Endodermal cell (in vitro differentiated cells): ENCODE measurements at regions not wholly inside any gene's neighbourhood (a gene's known extent, or its start where the extent isn't known, plus 50 kb on each side); places are given as distances from the start of the nearest gene placed in this dataset.
A peak's percentile ranks its signal among the peaks of the same experiment; 100 is the strongest.

Experiments used
- DNase-seq: peaks from one replicate; pipeline ENCODE4 v3.0.0-alpha.2; 2017
- H3K27ac ChIP-seq: 2 replicates; pipeline ENCODE4 v1.5.1; 2013; ENCODE audit warnings: mild to moderate bottlenecking, low read depth, low read length, moderate library complexity
- H3K27me3 ChIP-seq: 2 replicates; pipeline ENCODE4 v1.6.1; 2013; ENCODE audit warnings: mild to moderate bottlenecking, low read length, moderate library complexity; ENCODE audit not compliant: insufficient read depth, control insufficient read depth, poor library complexity, severe bottlenecking
- H3K36me3 ChIP-seq: 2 replicates; pipeline ENCODE4 v1.7.0; 2013; ENCODE audit warnings: mild to moderate bottlenecking, low read length, moderate library complexity; ENCODE audit not compliant: control insufficient read depth, insufficient read depth
- H3K4me1 ChIP-seq: one replicate; pipeline ENCODE4 v1.7.0; 2013; ENCODE audit warnings: low read length; ENCODE audit not compliant: control insufficient read depth, insufficient read depth
- H3K4me3 ChIP-seq: 2 replicates; pipeline ENCODE4 v1.5.1; 2013; ENCODE audit warnings: mild to moderate bottlenecking, low read length, moderate library complexity
- H3K9ac ChIP-seq: 2 replicates; pipeline ENCODE4 v1.6.1; 2013; ENCODE audit warnings: mild to moderate bottlenecking, low read length, moderate library complexity; ENCODE audit not compliant: poor library complexity, severe bottlenecking; ENCODE audit errors: extremely low read depth
- H3K9me3 ChIP-seq: 2 replicates; pipeline ENCODE4 v1.6.1; 2013; ENCODE audit warnings: mild to moderate bottlenecking, low read length, moderate library complexity; ENCODE audit not compliant: control insufficient read depth
- H3K27ac Mint-ChIP-seq: 2 replicates; pipeline ENCODE4 v1.8.0; 2020; ENCODE audit warnings: mixed read lengths
- H3K27me3 Mint-ChIP-seq: 2 replicates; pipeline ENCODE4 v1.8.0; 2021; ENCODE audit warnings: mild to moderate bottlenecking, mixed read lengths; ENCODE audit not compliant: insufficient read depth
- H3K36me3 Mint-ChIP-seq: 2 replicates; pipeline ENCODE4 v1.8.0; 2020; ENCODE audit warnings: low read depth, mixed read lengths
- H3K4me1 Mint-ChIP-seq: 2 replicates; pipeline ENCODE4 v1.8.0; 2020; ENCODE audit warnings: mixed read lengths
- H3K4me3 Mint-ChIP-seq: 2 replicates; pipeline ENCODE4 v1.8.0; 2020; ENCODE audit warnings: mild to moderate bottlenecking, moderate library complexity, mixed read lengths
- H3K9me3 Mint-ChIP-seq: 2 replicates; pipeline ENCODE4 v1.8.0; 2020; ENCODE audit warnings: mild to moderate bottlenecking, mixed read lengths
- WGBS, 2 experiments: methylation state at CpG; one replicate each; pipeline versions ENCODE4 v1.1.5 to v1.1.7; 2013; ENCODE audit warnings: missing lambda C conversion rate in 2 of 2, mixed read lengths in 1 of 2; ENCODE audit not compliant: insufficient coverage in 1 of 2, insufficient read length in 1 of 2; 5-methylcytosine and 5-hydroxymethylcytosine counted together
- TF ChIP-seq, protein P1 (sequence below): fragments of 200-600 bp; sonication (generic); conservative IDR thresholded peaks from 2 replicates; pipeline ENCODE4 v1.5.0; 2021; ENCODE audit warnings: antibody characterized with exemption, mild to moderate bottlenecking

DNA sequence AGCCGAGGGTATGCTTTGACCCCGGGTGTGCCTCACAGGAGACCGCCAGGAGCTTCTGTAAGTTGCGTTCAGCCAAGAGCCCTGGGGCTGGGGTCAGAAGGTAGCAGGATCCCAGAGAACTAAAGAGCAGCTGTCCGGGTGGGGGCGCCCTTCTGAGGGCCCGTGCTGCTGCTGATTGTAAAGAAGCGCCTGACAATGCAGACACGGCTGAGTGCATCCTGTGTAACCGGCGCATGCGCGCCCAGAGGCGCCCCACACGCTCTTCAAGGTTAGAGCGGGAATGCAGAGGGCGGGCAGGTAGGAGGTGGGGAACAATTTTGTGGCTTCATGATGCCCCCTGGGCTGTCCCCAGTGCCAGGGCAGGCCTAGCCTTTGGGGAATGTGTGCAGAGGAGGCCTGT is 210.2 kb upstream of the CTBP2 start:
- Mint-ChIP-seq H3K4me3 (no peak overlapping the region), H3K27ac (no peak overlapping the region), H3K36me3 (no peaks in the 10 kb centered on the region), H3K4me1 (no peaks in the 10 kb centered on the region), H3K27me3 (peaks cover 12% of the 10 kb centered on the region), H3K9me3 (no peaks in the 10 kb centered on the region)
- Histone ChIP-seq H3K36me3 (no peaks in the 10 kb centered on the region), H3K9me3 (no peaks in the 10 kb centered on the region), H3K9ac (no peak overlapping the region), H3K27me3 (no peaks in the 10 kb centered on the region), H3K27ac (no peak overlapping the region), H3K4me3 (no peak overlapping the region), H3K4me1 (no peaks in the 10 kb centered on the region)
- TF ChIP-seq, protein P1, sequence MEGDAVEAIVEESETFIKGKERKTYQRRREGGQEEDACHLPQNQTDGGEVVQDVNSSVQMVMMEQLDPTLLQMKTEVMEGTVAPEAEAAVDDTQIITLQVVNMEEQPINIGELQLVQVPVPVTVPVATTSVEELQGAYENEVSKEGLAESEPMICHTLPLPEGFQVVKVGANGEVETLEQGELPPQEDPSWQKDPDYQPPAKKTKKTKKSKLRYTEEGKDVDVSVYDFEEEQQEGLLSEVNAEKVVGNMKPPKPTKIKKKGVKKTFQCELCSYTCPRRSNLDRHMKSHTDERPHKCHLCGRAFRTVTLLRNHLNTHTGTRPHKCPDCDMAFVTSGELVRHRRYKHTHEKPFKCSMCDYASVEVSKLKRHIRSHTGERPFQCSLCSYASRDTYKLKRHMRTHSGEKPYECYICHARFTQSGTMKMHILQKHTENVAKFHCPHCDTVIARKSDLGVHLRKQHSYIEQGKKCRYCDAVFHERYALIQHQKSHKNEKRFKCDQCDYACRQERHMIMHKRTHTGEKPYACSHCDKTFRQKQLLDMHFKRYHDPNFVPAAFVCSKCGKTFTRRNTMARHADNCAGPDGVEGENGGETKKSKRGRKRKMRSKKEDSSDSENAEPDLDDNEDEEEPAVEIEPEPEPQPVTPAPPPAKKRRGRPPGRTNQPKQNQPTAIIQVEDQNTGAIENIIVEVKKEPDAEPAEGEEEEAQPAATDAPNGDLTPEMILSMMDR = peak; percentile 91
- DNase-seq = peak; percentile 98
- WGBS, 2 experiments = 32 to 40% methylated on average over 8 to 17 of the region's 17 CpGs

DNA sequence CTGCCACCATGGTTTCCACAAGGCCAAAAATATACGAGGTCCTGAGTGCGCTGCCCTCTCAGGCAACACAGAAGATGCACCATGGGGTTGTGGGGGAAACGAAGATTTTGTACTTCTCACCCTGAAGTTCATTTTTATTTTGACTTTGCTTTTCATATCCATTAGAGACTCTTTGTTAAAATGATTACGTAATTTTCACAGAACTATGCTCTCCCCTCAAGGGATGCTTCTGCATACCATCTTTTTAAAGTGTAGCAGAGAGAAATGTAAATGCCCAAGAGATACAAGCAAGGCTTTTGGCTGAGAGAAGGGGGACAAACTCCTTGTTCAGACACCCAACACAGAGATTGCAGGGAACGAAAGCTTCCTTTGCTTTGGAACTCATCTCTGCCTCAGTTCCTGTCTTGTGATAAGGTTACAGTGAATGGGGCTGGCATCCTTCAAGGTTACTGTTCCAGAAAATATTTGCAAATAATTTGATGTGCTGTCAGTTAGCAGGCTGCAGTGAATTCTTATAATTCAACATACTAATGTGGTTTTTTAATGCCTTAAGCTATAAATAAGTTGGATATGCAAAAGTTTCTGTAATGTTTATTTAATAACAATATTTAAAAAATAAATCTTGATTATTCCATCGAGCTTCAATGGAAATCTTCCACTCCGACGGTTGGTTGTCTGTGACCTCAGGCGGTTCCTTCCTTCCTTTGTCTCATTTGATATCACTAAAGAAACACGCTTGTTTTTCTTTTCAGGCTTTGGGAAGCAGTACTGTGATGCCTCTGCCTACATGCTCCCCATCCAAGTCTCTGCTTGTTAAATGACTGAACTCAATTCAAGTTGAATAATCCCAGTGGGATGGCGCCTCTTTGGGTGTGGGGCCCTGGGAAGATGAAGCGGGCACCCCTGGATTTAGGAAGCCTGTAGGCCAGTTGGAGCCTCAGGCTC is 209.3 kb upstream of the CTBP2 start:
- Mint-ChIP-seq H3K4me3 (no peak overlapping the region), H3K27me3 (peaks cover 12% of the 10 kb centered on the region), H3K27ac (no peak overlapping the region), H3K9me3 (no peaks in the 10 kb centered on the region), H3K36me3 (no peaks in the 10 kb centered on the region), H3K4me1 (no peaks in the 10 kb centered on the region)
- H3K9me3 ChIP-seq = no peaks in the 10 kb centered on the region
- TF ChIP-seq, protein P1 = no peak
- no peaks in the 10 kb centered on the region for H3K27me3 ChIP-seq
- no peak overlapping the region for H3K27ac ChIP-seq
- H3K36me3 ChIP-seq = no peaks in the 10 kb centered on the region
- DNase-seq = no peak
- 90 to 98% methylated on average over 10 to 12 of the region's 12 CpGs for WGBS, 2 experiments
- no peaks in the 10 kb centered on the region for H3K4me1 ChIP-seq
- H3K9ac ChIP-seq = no peak overlapping the region
- H3K4me3 ChIP-seq = no peak overlapping the region

DNA sequence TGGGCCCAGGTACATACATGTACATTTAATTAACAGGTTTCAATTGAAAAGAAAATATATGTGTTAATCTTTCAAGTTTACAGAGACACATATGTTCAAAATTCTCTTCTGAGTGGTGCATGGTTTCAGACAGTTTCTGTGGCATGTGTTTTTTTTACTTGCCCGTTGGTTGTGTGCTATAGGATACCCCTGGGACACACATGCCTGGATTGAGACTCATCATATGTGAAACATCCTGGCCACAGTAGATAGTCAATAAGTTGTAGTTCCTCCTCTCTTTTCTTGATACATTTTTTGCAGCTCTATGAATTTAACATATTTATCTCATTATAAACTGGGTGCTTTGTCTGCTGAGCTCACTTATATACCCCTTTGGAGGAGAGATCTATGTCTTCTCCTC is 207.8 kb upstream of the CTBP2 start:
- H3K36me3 Mint-ChIP-seq = no peaks in the 10 kb centered on the region
- H3K27ac Mint-ChIP-seq = no peak overlapping the region
- Histone ChIP-seq H3K27ac (no peak overlapping the region), H3K4me1 (no peaks in the 10 kb centered on the region), H3K4me3 (no peak overlapping the region), H3K36me3 (no peaks in the 10 kb centered on the region), H3K27me3 (no peaks in the 10 kb centered on the region), H3K9me3 (no peaks in the 10 kb centered on the region), H3K9ac (no peak overlapping the region)
- H3K4me3 Mint-ChIP-seq = no peak overlapping the region
- no peaks in the 10 kb centered on the region for H3K4me1 Mint-ChIP-seq
- WGBS, 2 experiments = 60 to 89% methylated on average over 1 of the region's 1 CpG
- no peaks in the 10 kb centered on the region for H3K9me3 Mint-ChIP-seq
- DNase-seq = no peak
- TF ChIP-seq, protein P1 = no peak
- peaks cover 12% of the 10 kb centered on the region for H3K27me3 Mint-ChIP-seq
